ENCODE measurements at regions not wholly inside any gene's neighbourhood (a gene's known extent, or its start where the extent isn't known, plus 50 kb on each side); places are given as distances from the start of the nearest gene placed in this dataset.
"Not testable (repeated sequence)": the region's sequence is repeated elsewhere in the genome, so short reads cannot be mapped to it uniquely, and the experiment has no call there.

- DNase-seq (ENCODE audit: low spot score): no peak
These were observed 99.0 kb upstream of the MAGI2 start for GRCh38 chr7:79552463-79552862.

GRCh38 chr7:79548727-79549126 lies 95.3 kb upstream of the MAGI2 start:
- peak; percentile 43 for DNase-seq (ENCODE audit: low spot score)

- DNase-seq (ENCODE audit: low spot score): no peak
These were observed 93.7 kb upstream of the MAGI2 start for GRCh38 chr7:79547132-79547531.

- DNase-seq (ENCODE audit: low spot score): no peak
These were observed 87.1 kb upstream of the MAGI2 start for GRCh38 chr7:79540592-79540991.

DNA sequence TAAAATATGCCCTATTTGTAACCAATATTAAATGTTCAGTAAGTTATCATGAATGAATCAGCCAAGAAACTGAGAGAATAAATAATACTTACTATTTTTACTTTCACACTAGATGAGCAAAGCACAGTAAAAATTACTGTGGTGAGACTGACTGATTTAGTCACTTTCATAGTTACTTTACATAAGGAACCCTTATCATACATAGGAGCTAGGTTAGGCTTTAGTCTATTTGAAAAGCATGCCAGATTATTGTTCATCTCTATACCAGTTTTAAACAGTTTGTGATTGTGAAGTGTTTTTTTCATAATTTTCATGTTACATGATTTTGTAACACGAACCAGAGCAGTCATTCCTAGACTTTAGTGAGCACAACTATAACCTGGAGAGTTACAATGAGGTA lies 80.7 kb upstream of the MAGI2 start:
- DNase-seq (ENCODE audit: low spot score): no peak

DNA sequence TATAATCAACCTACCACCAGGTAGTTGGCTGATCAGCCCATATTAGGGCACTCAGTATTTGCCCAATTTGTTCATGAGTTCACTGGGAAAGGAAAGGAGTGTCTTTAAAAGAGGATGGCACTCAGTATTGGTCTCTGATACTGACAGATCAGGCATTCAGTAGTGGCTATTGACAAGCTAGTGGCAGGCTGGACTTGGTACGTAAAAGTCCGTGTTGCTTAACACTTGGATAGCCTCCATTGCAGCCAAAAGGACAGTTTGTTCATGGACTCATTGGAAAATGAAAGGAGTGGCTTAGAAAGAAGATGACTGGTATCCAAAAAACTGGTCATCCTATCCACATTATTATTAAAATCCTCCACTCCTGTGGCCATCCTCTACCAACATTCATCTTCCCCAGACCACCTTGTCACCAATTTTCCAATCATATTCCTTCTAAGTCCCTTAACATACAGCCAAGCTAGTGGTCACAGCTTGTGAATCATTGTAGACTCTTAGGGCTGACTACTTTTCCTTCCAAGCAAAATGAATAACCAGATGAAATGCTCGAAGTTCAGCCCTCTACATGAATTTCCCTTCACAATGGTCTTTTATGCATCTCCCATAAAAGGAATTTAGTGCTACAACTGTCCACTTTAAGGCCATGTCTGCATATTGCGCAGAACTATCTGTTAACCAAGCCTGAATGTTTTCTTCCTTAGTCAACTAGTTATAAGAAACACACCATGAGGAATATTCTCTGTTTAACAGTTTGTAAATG lies 78.6 kb upstream of the MAGI2 start:
- DNase-seq (ENCODE audit: low spot score): no peak

DNA sequence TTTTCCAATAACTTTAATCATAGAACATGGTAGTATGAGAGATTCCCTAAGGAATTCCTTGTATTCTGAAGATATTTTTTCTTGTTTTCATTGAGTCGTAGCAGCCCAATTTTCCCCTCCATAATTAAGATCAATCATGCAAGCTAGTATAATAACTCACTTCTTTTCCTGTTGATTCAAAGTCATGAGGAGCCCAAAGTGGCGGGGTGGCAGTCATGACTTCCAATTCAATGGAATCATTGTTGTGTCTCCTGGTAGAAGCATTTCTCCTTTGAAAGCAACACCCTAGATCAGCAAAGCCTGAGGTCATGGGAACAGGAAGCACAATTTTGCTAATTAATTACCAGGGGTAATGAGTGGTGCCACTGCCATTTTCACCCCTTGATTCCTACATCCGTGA lies 77.6 kb upstream of the MAGI2 start:
- DNase-seq (ENCODE audit: low spot score): no peak

- no peak for DNase-seq (ENCODE audit: low spot score)
These were observed 76.4 kb upstream of the MAGI2 start for GRCh38 chr7:79529881-79530235.

GRCh38 chr7:79529214-79529880 lies 75.9 kb upstream of the MAGI2 start:
- DNase-seq (ENCODE audit: low spot score): peak; percentile 25

GRCh38 chr7:79528421-79528820 lies 75.0 kb upstream of the MAGI2 start:
- DNase-seq (ENCODE audit: low spot score): no peak

DNA sequence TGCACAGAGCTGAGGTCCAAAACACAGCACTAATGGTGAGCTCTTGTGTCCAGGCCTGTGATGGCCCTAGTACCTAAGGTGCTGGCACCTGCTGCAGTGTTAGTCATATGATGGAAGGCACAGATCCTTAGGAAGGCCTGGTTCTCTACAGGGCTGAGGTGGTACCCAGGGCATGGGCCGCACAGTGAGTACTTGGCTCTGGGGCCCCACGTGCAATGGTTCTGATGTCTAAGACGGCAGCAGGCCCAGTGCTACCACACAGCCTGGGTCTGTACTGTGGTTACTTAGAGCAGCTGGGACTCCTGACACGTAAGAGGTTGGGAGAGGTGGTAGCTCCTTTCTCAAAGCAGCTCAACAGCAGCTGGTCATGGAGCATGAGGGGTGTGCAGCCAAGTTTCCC lies 70.6 kb upstream of the MAGI2 start:
- DNase-seq (ENCODE audit: low spot score): no peak

- no peak for DNase-seq (ENCODE audit: low spot score)
These were observed 70.0 kb upstream of the MAGI2 start for GRCh38 chr7:79523436-79523835.

DNA sequence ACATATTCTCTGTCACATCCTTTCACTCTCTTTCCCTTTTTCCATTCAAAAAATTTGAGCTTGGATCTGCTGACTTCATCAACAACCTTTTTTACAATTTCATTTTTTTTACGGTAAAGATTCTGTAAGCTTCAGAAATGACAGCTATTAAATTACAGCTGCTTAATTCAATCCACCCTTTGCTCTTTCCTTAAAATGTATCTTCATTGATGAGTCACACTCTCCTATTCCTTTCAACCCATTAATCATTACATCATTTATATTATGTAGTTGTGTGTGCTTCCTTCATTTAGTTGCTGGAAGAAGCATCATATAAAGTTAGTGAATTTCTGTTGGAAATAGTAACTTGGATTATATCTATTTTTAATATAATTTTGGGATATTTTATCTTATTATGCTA lies 67.1 kb upstream of the MAGI2 start:
- no peak for DNase-seq (ENCODE audit: low spot score)

DNA sequence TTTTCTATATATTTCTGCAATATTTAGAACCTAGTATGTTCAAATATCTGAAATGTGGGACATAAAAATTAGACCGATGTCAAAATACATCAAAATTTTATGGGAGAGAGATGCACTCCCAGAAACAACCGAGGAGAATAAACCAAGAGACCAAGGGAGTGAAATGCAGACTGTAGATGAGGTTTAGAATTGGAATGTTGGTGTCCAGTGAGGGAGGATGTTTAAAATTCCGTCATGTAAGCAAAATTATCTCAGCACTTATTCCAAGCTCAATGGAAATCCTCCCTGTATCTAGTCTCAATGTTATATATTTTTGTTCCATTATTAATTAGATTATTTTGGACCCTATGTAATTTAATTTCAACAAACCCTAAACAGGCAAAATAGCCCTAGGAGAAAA lies 61.9 kb upstream of the MAGI2 start:
- DNase-seq (ENCODE audit: low spot score): no peak

DNA sequence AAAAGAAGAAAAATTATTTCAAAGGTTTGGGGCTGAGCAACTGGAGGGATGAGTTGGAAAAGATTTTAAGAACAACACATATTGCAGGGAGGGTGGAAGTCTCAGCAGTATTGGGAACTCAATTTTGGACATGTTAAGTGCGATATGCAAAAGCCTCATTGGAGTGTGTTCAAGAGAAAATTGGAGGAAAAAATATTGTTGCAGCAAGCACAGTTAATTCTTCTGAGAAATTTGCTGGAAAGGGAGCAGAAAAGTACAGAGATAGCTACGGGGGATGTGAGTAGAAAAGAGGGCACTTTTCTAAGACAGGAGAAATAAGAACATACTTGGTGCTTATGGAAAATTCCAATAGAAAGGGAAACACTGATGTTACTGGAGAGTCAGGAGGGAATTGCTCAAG lies 59.8 kb upstream of the MAGI2 start:
- no peak for DNase-seq (ENCODE audit: low spot score)

DNA sequence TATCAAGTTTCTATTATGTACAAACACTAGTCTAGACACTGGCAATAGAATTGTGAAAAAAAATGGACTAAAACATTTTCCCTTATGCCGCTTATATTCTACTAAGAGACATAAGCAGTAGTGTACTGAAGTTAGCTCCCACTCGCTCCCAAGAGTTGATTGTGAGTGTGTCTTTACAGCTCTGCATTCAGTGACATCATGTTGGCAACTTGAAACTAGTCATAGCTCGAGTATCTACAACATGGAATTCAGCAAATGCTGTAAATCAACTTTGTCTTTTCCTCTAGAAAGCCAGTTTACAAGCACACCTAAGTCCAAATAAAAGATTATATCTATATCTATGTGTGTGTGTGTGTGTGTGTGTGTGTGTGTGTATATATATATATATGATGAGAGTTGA lies 58.8 kb upstream of the MAGI2 start:
- no peak for DNase-seq (ENCODE audit: low spot score)

- DNase-seq (ENCODE audit: low spot score): not testable (repeated sequence)
These were observed 57.6 kb upstream of the MAGI2 start for GRCh38 chr7:79511056-79511455.

- DNase-seq (ENCODE audit: low spot score): no peak
These were observed 53.7 kb upstream of the MAGI2 start for GRCh38 chr7:79507131-79507530.

DNA sequence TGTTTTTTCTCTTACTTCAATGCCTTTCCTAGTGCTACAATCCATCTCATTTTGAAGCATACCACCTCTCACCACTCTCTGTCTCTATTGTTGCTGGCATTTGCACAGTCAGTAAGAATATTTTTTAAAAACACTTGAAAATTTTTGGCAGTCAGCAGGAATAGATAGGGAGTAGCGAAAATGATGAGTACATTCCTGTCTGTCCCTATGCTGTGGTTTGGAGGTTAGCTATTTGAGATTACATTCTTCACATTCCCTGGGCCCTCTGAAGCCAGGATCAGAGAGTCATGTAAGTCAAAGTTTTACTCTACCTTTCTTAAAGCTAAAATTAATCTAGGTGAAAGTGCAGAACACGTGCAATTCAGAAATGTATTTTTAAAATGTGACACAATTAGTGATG lies 53.0 kb upstream of the MAGI2 start:
- no peak for DNase-seq (ENCODE audit: low spot score)

DNA sequence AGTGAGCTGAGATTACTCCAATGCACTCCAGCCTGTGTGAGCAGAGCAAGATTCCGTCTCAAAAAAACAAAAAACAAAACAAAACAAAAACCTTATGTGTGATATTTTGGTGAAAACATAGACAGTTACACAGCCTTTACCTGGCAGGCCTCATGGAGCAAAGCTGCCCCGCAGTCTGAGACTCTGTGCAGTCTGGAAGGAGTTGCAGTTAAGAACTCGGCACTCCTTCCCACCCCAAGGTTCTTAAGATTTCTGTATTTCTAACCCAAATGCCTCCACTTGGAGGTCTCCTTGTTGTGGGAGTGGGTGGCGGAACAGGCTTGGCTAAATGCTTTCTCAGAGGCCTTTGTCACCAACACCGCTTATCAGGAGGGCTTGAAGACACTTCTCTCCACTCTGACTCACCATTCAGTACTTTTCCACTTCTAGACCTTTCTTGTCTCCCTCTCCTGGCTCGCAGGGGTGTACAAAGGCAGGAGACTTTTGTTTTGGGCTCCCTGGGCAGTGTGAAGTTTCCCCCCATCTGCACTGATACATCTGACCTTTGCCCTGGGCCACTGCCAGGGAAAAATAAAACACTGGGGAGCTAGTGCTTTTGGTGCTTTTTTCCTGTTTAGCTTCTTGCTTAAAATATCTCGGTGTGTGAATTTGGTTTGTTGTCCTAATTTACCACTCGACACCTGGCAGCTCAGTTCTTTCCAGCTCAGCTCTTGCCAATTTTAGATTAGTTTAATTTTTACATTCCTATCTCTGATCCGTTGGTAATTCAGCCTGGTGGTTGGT lies 51.3 kb upstream of the MAGI2 start:
- DNase-seq (ENCODE audit: low spot score): peak; percentile 14
